GM21390 (cell line): ENCODE measurements at regions not wholly inside any gene's neighbourhood (a gene's known extent, or its start where the extent isn't known, plus 50 kb on each side); places are given as distances from the start of the nearest gene placed in this dataset.

Source experiments
- ATAC-seq: cut with Tn5 transposase; IDR thresholded peaks from one replicate; pipeline ENCODE4 v1.9.1; 2021; ENCODE audit not compliant: unreplicated experiment

- no peak for ATAC-seq
Measured at GRCh38 chr5:167953151-167953798, 338.2 kb upstream of the WWC1 start.

GRCh38 chr5:167961731-167962130 is 329.7 kb upstream of the WWC1 start:
- no peak for ATAC-seq

GRCh38 chr5:167964529-167964928 is 326.9 kb upstream of the WWC1 start:
- ATAC-seq: no peak

GRCh38 chr5:167965710-167966109 is 325.7 kb upstream of the WWC1 start:
- no peak for ATAC-seq

- ATAC-seq: no peak
Measured at GRCh38 chr5:167966979-167967378, 324.5 kb upstream of the WWC1 start.

- no peak for ATAC-seq
Measured at GRCh38 chr5:167967494-167968177, 323.8 kb upstream of the WWC1 start.

- ATAC-seq: no peak
Measured at GRCh38 chr5:167968837-167969236, 322.6 kb upstream of the WWC1 start.

- ATAC-seq: peak; percentile 73
Measured at GRCh38 chr5:167969998-167970397, 321.4 kb upstream of the WWC1 start.

GRCh38 chr5:167971706-167972105 is 319.7 kb upstream of the WWC1 start:
- no peak for ATAC-seq

- no peak for ATAC-seq
Measured at GRCh38 chr5:167973126-167973525, 318.3 kb upstream of the WWC1 start.

GRCh38 chr5:167984951-167985350 is 306.5 kb upstream of the WWC1 start:
- no peak for ATAC-seq

GRCh38 chr5:167985373-167985772 is 306.1 kb upstream of the WWC1 start:
- no peak for ATAC-seq

GRCh38 chr5:167987490-167988280 is 303.8 kb upstream of the WWC1 start:
- ATAC-seq: no peak

GRCh38 chr5:167992868-167993267 is 298.6 kb upstream of the WWC1 start:
- no peak for ATAC-seq

GRCh38 chr5:167993771-167994170 is 297.7 kb upstream of the WWC1 start:
- no peak for ATAC-seq

GRCh38 chr5:167995844-167996425 is 295.5 kb upstream of the WWC1 start:
- no peak for ATAC-seq

GRCh38 chr5:167998148-167998767 is 293.2 kb upstream of the WWC1 start:
- no peak for ATAC-seq

GRCh38 chr5:167999182-167999581 is 292.3 kb upstream of the WWC1 start:
- ATAC-seq: no peak

- ATAC-seq: no peak
Measured at GRCh38 chr5:168001318-168001717, 290.1 kb upstream of the WWC1 start.

GRCh38 chr5:168002116-168002515 is 289.3 kb upstream of the WWC1 start:
- ATAC-seq: no peak

- ATAC-seq: no peak
Measured at GRCh38 chr5:168005093-168005492, 286.4 kb upstream of the WWC1 start.
